ENCODE measurements at regions not wholly inside any gene's neighbourhood (a gene's known extent, or its start where the extent isn't known, plus 50 kb on each side); places are given as distances from the start of the nearest gene placed in this dataset.

GRCh38 chr7:41067576-41067975 is 635.3 kb downstream of the INHBA start:
- no peak for ATAC-seq
- TF ChIP-seq ARNTL (CRISPR knock-in tag; IDR thresholded peaks at IDR 0.05; ENCODE audit: borderline replicate concordance, low read depth) (no peak), ZNF8 (CRISPR knock-in tag; IDR thresholded peaks at IDR 0.05) (no peak), CSDC2 (CRISPR knock-in tag; IDR thresholded peaks at IDR 0.05) (no peak), CSRNP3 (CRISPR knock-in tag; IDR thresholded peaks at IDR 0.05) (no peak), BACH2 (CRISPR knock-in tag; IDR thresholded peaks at IDR 0.05; ENCODE audit: borderline replicate concordance) (no peak), ZFP3 (CRISPR knock-in tag; IDR thresholded peaks at IDR 0.05) (no peak), PPARA (CRISPR knock-in tag; IDR thresholded peaks at IDR 0.05; ENCODE audit: borderline replicate concordance) (no peak), ISL1 (CRISPR knock-in tag; IDR thresholded peaks at IDR 0.05) (no peak), RARB (CRISPR knock-in tag; IDR thresholded peaks at IDR 0.05) (no peak), ZC3H10 (CRISPR knock-in tag; IDR thresholded peaks at IDR 0.05) (no peak), PATZ1 (CRISPR knock-in tag; IDR thresholded peaks at IDR 0.05; ENCODE audit: borderline replicate concordance) (no peak), OSR1 (CRISPR knock-in tag; IDR thresholded peaks at IDR 0.05) (no peak), POU6F1 (CRISPR knock-in tag; IDR thresholded peaks at IDR 0.05; ENCODE audit: borderline replicate concordance, low read depth) (no peak), TOX (CRISPR knock-in tag; IDR thresholded peaks at IDR 0.05; ENCODE audit: borderline replicate concordance) (no peak), ZFP30 (CRISPR knock-in tag; IDR thresholded peaks at IDR 0.05) (no peak), TSHZ2 (CRISPR knock-in tag; IDR thresholded peaks at IDR 0.05) (no peak), SNAI2 (CRISPR knock-in tag; IDR thresholded peaks at IDR 0.05) (no peak), TCF4 (CRISPR knock-in tag; IDR thresholded peaks at IDR 0.05; ENCODE audit: borderline replicate concordance) (no peak)

GRCh38 chr7:41065663-41066062 is 637.2 kb downstream of the INHBA start:
- no peak for TF ChIP-seq ZNF565 (CRISPR knock-in tag; conservative IDR thresholded peaks at IDR 0.05; ENCODE audit: low read depth)
- no peak for TF ChIP-seq CSRNP3 (CRISPR knock-in tag; IDR thresholded peaks at IDR 0.05)
- no peak for TF ChIP-seq ARNTL (CRISPR knock-in tag; IDR thresholded peaks at IDR 0.05; ENCODE audit: borderline replicate concordance, low read depth)
- no peak for TF ChIP-seq ISL1 (CRISPR knock-in tag; IDR thresholded peaks at IDR 0.05)
- no peak for TF ChIP-seq CSDC2 (CRISPR knock-in tag; IDR thresholded peaks at IDR 0.05)
- no peak for TF ChIP-seq GLIS3 (CRISPR knock-in tag; IDR thresholded peaks at IDR 0.05)
- TF ChIP-seq OSR1 (CRISPR knock-in tag; IDR thresholded peaks at IDR 0.05) = no peak
- TF ChIP-seq PATZ1 (CRISPR knock-in tag; IDR thresholded peaks at IDR 0.05; ENCODE audit: borderline replicate concordance) = no peak
- no peak for TF ChIP-seq ZNF8 (CRISPR knock-in tag; IDR thresholded peaks at IDR 0.05)
- ATAC-seq = no peak

Measured in SK-N-SH treated with all-trans-retinoic acid at 6 μM for 48 hours (cell line).